ENCODE measurements at regions not wholly inside any gene's neighbourhood (a gene's known extent, or its start where the extent isn't known, plus 50 kb on each side); places are given as distances from the start of the nearest gene placed in this dataset.
"Not testable (repeated sequence)": the region's sequence is repeated elsewhere in the genome, so short reads cannot be mapped to it uniquely, and the experiment has no call there.

GRCh38 chr2:8144131-8144631 is 537.7 kb upstream of the ID2 start:
- Histone ChIP-seq H3K4me3 (ENCODE audit: low read length in 2 of 2) (no peak overlapping the region), H2AFZ (ENCODE audit: low read length) (no peak overlapping the region), H2AK5ac (ENCODE audit: low read depth, low read length) (no peak overlapping the region), H3K27ac (replicated peaks; ENCODE audit: low read length) (no peak overlapping the region), H2BK12ac (ENCODE audit: low read length) (no peak overlapping the region), H3K4me1 (ENCODE audit: control insufficient read depth in 2 of 2, insufficient read depth in 1 of 2, low read depth in 1 of 2, low read length in 2 of 2) (no peaks in the 10 kb centered on the region), H3K9me3 (replicated peaks in 1 of 2; ENCODE audit: control insufficient read depth in 2 of 2, insufficient read depth in 1 of 2, low read depth in 1 of 2, low read length in 2 of 2) (no peaks in the 10 kb centered on the region), H2BK15ac (ENCODE audit: low read length) (no peak overlapping the region), H3K27me3 (ENCODE audit: control insufficient read depth in 3 of 3, insufficient read depth in 3 of 3, low read depth in 1 of 3, low read length in 3 of 3) (no peaks in the 10 kb centered on the region), H3K14ac (ENCODE audit: low read length) (no peak overlapping the region), H3K36me3 (replicated peaks in 1 of 2; ENCODE audit: control insufficient read depth in 2 of 2, insufficient read depth in 2 of 2, low read length in 2 of 2) (no peaks in the 10 kb centered on the region), H2BK5ac (ENCODE audit: low read length) (no peak overlapping the region), H3K4me2 (ENCODE audit: insufficient read depth, low read length, poor library complexity, severe bottlenecking) (no peak overlapping the region), H3K23ac (ENCODE audit: low read depth, low read length, poor library complexity) (no peak overlapping the region), H4K91ac (ENCODE audit: low read depth, low read length, poor library complexity) (no peak overlapping the region), H3K18ac (ENCODE audit: low read length) (no peak overlapping the region), H4K8ac (ENCODE audit: low read depth, low read length) (no peak overlapping the region), H2BK120ac (ENCODE audit: low read depth, low read length) (no peak overlapping the region), H3K79me1 (ENCODE audit: low read depth, low read length) (no peaks in the 10 kb centered on the region), H3K4ac (ENCODE audit: low read length) (no peak overlapping the region), H3K9ac (ENCODE audit: low read depth, low read length, poor library complexity) (no peak overlapping the region)
- DNase-seq (ENCODE audit: low spot score): no peak
- WGBS, 2 donors (ENCODE audit: extremely low coverage in 2 of 2, insufficient read length in 2 of 2, insufficient replicate concordance in 1 of 2): no CpG with 5 or more reads among the region's 2 CpGs

GRCh38 chr2:8144785-8145184 is 537.1 kb upstream of the ID2 start:
- Histone ChIP-seq H2BK5ac (ENCODE audit: low read length) (no peak overlapping the region), H2BK12ac (ENCODE audit: low read length) (no peak overlapping the region), H2BK120ac (ENCODE audit: low read depth, low read length) (no peak overlapping the region), H3K18ac (ENCODE audit: low read length) (no peak overlapping the region), H3K27me3 (ENCODE audit: control insufficient read depth in 3 of 3, insufficient read depth in 3 of 3, low read depth in 1 of 3, low read length in 3 of 3) (no peaks in the 10 kb centered on the region), H3K23ac (ENCODE audit: low read depth, low read length, poor library complexity) (no peak overlapping the region), H3K4me1 (ENCODE audit: control insufficient read depth in 2 of 2, insufficient read depth in 1 of 2, low read depth in 1 of 2, low read length in 2 of 2) (no peaks in the 10 kb centered on the region), H2AFZ (ENCODE audit: low read length) (no peak overlapping the region), H2BK15ac (ENCODE audit: low read length) (no peak overlapping the region), H3K79me1 (ENCODE audit: low read depth, low read length) (no peaks in the 10 kb centered on the region), H3K36me3 (replicated peaks in 1 of 2; ENCODE audit: control insufficient read depth in 2 of 2, insufficient read depth in 2 of 2, low read length in 2 of 2) (no peaks in the 10 kb centered on the region), H4K91ac (ENCODE audit: low read depth, low read length, poor library complexity) (no peak overlapping the region), H3K4ac (ENCODE audit: low read length) (no peak overlapping the region), H3K27ac (replicated peaks; ENCODE audit: low read length) (no peak overlapping the region), H3K4me2 (ENCODE audit: insufficient read depth, low read length, poor library complexity, severe bottlenecking) (no peak overlapping the region), H3K4me3 (ENCODE audit: low read length in 2 of 2) (no peak overlapping the region), H2AK5ac (ENCODE audit: low read depth, low read length) (no peak overlapping the region), H4K8ac (ENCODE audit: low read depth, low read length) (no peak overlapping the region), H3K9me3 (replicated peaks in 1 of 2; ENCODE audit: control insufficient read depth in 2 of 2, insufficient read depth in 1 of 2, low read depth in 1 of 2, low read length in 2 of 2) (no peaks in the 10 kb centered on the region), H3K9ac (ENCODE audit: low read depth, low read length, poor library complexity) (no peak overlapping the region), H3K14ac (ENCODE audit: low read length) (no peak overlapping the region)
- no CpG with 5 or more reads among the region's 3 CpGs for WGBS, 2 donors (ENCODE audit: extremely low coverage in 2 of 2, insufficient read length in 2 of 2, insufficient replicate concordance in 1 of 2)
- DNase-seq (ENCODE audit: low spot score): no peak

- not testable (repeated sequence) for H3K4ac ChIP-seq (ENCODE audit: low read length); H2AK5ac ChIP-seq (ENCODE audit: low read depth, low read length); H3K23ac ChIP-seq (ENCODE audit: low read depth, low read length, poor library complexity); H3K36me3 ChIP-seq (replicated peaks in 1 of 2; ENCODE audit: control insufficient read depth in 2 of 2, insufficient read depth in 2 of 2, low read length in 2 of 2); H2BK120ac ChIP-seq (ENCODE audit: low read depth, low read length); H2BK12ac ChIP-seq (ENCODE audit: low read length); H3K14ac ChIP-seq (ENCODE audit: low read length); H3K4me2 ChIP-seq (ENCODE audit: insufficient read depth, low read length, poor library complexity, severe bottlenecking); H3K4me1 ChIP-seq (ENCODE audit: control insufficient read depth in 2 of 2, insufficient read depth in 1 of 2, low read depth in 1 of 2, low read length in 2 of 2); H4K8ac ChIP-seq (ENCODE audit: low read depth, low read length); H4K91ac ChIP-seq (ENCODE audit: low read depth, low read length, poor library complexity); H3K79me1 ChIP-seq (ENCODE audit: low read depth, low read length); H2BK15ac ChIP-seq (ENCODE audit: low read length); H3K27ac ChIP-seq (replicated peaks; ENCODE audit: low read length); H2BK5ac ChIP-seq (ENCODE audit: low read length); H3K4me3 ChIP-seq (ENCODE audit: low read length in 2 of 2); DNase-seq (ENCODE audit: low spot score); H3K9me3 ChIP-seq (replicated peaks in 1 of 2; ENCODE audit: control insufficient read depth in 2 of 2, insufficient read depth in 1 of 2, low read depth in 1 of 2, low read length in 2 of 2); H3K9ac ChIP-seq (ENCODE audit: low read depth, low read length, poor library complexity); H3K18ac ChIP-seq (ENCODE audit: low read length); H3K27me3 ChIP-seq (ENCODE audit: control insufficient read depth in 3 of 3, insufficient read depth in 3 of 3, low read depth in 1 of 3, low read length in 3 of 3)
- no CpG with 5 or more reads among the region's 2 CpGs for WGBS, 2 donors (ENCODE audit: extremely low coverage in 2 of 2, insufficient read length in 2 of 2, insufficient replicate concordance in 1 of 2)
- H2AFZ ChIP-seq (ENCODE audit: low read length): peak overlapping the region; percentile 25
These were observed 536.5 kb upstream of the ID2 start for GRCh38 chr2:8145375-8145774.

GRCh38 chr2:8146132-8147005 is 535.5 kb upstream of the ID2 start:
- H4K91ac ChIP-seq (ENCODE audit: low read depth, low read length, poor library complexity): no peak overlapping the region
- no peak overlapping the region for H3K4me2 ChIP-seq (ENCODE audit: insufficient read depth, low read length, poor library complexity, severe bottlenecking)
- H2AK5ac ChIP-seq (ENCODE audit: low read depth, low read length): no peak overlapping the region
- DNase-seq (ENCODE audit: low spot score): no peak
- no peak overlapping the region for H2BK5ac ChIP-seq (ENCODE audit: low read length)
- H2BK120ac ChIP-seq (ENCODE audit: low read depth, low read length): no peak overlapping the region
- H3K4ac ChIP-seq (ENCODE audit: low read length): no peak overlapping the region
- no peak overlapping the region for H2AFZ ChIP-seq (ENCODE audit: low read length)
- H3K27ac ChIP-seq (replicated peaks; ENCODE audit: low read length): no peak overlapping the region
- no peak overlapping the region for H2BK12ac ChIP-seq (ENCODE audit: low read length)
- no CpG with 5 or more reads among the region's 5 CpGs for WGBS, 2 donors (ENCODE audit: extremely low coverage in 2 of 2, insufficient read length in 2 of 2, insufficient replicate concordance in 1 of 2)
- H3K27me3 ChIP-seq (ENCODE audit: control insufficient read depth in 3 of 3, insufficient read depth in 3 of 3, low read depth in 1 of 3, low read length in 3 of 3): no peaks in the 10 kb centered on the region
- no peaks in the 10 kb centered on the region for H3K36me3 ChIP-seq (replicated peaks in 1 of 2; ENCODE audit: control insufficient read depth in 2 of 2, insufficient read depth in 2 of 2, low read length in 2 of 2)
- no peaks in the 10 kb centered on the region for H3K79me1 ChIP-seq (ENCODE audit: low read depth, low read length)
- peaks cover 0 to 4% of the 10 kb centered on the region in 2 donors for H3K4me1 ChIP-seq (ENCODE audit: control insufficient read depth in 2 of 2, insufficient read depth in 1 of 2, low read depth in 1 of 2, low read length in 2 of 2)
- H4K8ac ChIP-seq (ENCODE audit: low read depth, low read length): no peak overlapping the region
- peaks cover 0 to 3% of the 10 kb centered on the region in 2 donors for H3K9me3 ChIP-seq (replicated peaks in 1 of 2; ENCODE audit: control insufficient read depth in 2 of 2, insufficient read depth in 1 of 2, low read depth in 1 of 2, low read length in 2 of 2)
- peak overlapping the region; percentile 8 for H2BK15ac ChIP-seq (ENCODE audit: low read length)
- no peak overlapping the region for H3K23ac ChIP-seq (ENCODE audit: low read depth, low read length, poor library complexity)
- no peak overlapping the region for H3K4me3 ChIP-seq (ENCODE audit: low read length in 2 of 2)
- no peak overlapping the region for H3K18ac ChIP-seq (ENCODE audit: low read length)
- no peak overlapping the region for H3K14ac ChIP-seq (ENCODE audit: low read length)
- H3K9ac ChIP-seq (ENCODE audit: low read depth, low read length, poor library complexity): no peak overlapping the region

Data from neuronal stem cell (in vitro differentiated cells).